HEK293T (cell line): ENCODE measurements at regions not wholly inside any gene's neighbourhood (a gene's known extent, or its start where the extent isn't known, plus 50 kb on each side); places are given as distances from the start of the nearest gene placed in this dataset.

Experiments used
- CTCF ChIA-PET: fragments of 350-600 bp; formaldehyde crosslinking; extraction: SDS; loops from one replicate; lab custom pipeline; 2021; ENCODE audit warnings: antibody characterized with exemption, inconsistent platforms; lab: Yijun Ruan, JAX
- POLR2A ChIA-PET: fragments of 350-600 bp; formaldehyde crosslinking; extraction: SDS; loops from one replicate; lab custom pipeline; 2020; ENCODE audit warnings: antibody characterized with exemption, inconsistent platforms; lab: Yijun Ruan, JAX
- DNase-seq: peaks from one replicate; pipeline ENCODE4 v3.0.0; 2012; ENCODE audit warnings: mixed read lengths; ENCODE audit errors: extremely low spot score
- ARNT ChIP-seq: fragments of 450-650 bp; IDR thresholded peaks from 2 replicates; pipeline ENCODE4 v1.6.1; 2017; ENCODE audit warnings: mild to moderate bottlenecking
- BHLHE40 ChIP-seq: fragments of 450-650 bp; IDR thresholded peaks from 2 replicates; pipeline ENCODE4 v1.6.1; 2016; ENCODE audit warnings: mild to moderate bottlenecking, moderate library complexity, borderline replicate concordance
- CTBP1 ChIP-seq: fragments of 450-650 bp; IDR thresholded peaks from 2 replicates; pipeline ENCODE4 v1.6.1; 2016; ENCODE audit warnings: borderline replicate concordance
- ELF4 ChIP-seq: fragments of 450-650 bp; IDR thresholded peaks from 2 replicates; pipeline ENCODE4 v1.6.1; 2017; ENCODE audit warnings: antibody characterized with exemption
- FOXA1 ChIP-seq: fragments of 450-650 bp; IDR thresholded peaks from 2 replicates; pipeline ENCODE4 v1.6.1; 2016; ENCODE audit warnings: mild to moderate bottlenecking
- FOXK2 ChIP-seq: fragments of 450-650 bp; IDR thresholded peaks from 2 replicates; pipeline ENCODE4 v1.6.1; 2016; ENCODE audit warnings: mild to moderate bottlenecking
- FOXM1 ChIP-seq: fragments of 450-650 bp; IDR thresholded peaks from 2 replicates; pipeline ENCODE4 v1.6.1; 2017; ENCODE audit warnings: mild to moderate bottlenecking, borderline replicate concordance
- HDGF ChIP-seq: fragments of 450-650 bp; IDR thresholded peaks from 2 replicates; pipeline ENCODE4 v1.6.1; 2017; ENCODE audit warnings: antibody characterized with exemption, borderline replicate concordance
- L3MBTL2 ChIP-seq: fragments of 450-650 bp; conservative IDR thresholded peaks from 2 replicates; pipeline ENCODE4 v1.6.1; 2016; ENCODE audit warnings: mild to moderate bottlenecking
- LEF1 ChIP-seq: fragments of 450-650 bp; IDR thresholded peaks from 2 replicates; pipeline ENCODE4 v1.6.1; 2017; ENCODE audit warnings: mild to moderate bottlenecking, borderline replicate concordance
- NFRKB ChIP-seq: fragments of 450-650 bp; IDR thresholded peaks from 2 replicates; pipeline ENCODE4 v1.6.1; 2016; ENCODE audit warnings: mild to moderate bottlenecking, moderate library complexity
- PKNOX1 ChIP-seq: fragments of 450-650 bp; IDR thresholded peaks from 2 replicates; pipeline ENCODE4 v1.6.1; 2016
- SP1 ChIP-seq: fragments of 450-650 bp; IDR thresholded peaks from 2 replicates; pipeline ENCODE4 v1.6.1; 2017
- SUZ12 ChIP-seq: fragments of 450-650 bp; IDR thresholded peaks from 2 replicates; pipeline ENCODE4 v1.6.1; 2016; ENCODE audit warnings: mild to moderate bottlenecking
- TARDBP ChIP-seq: fragments of 450-650 bp; IDR thresholded peaks from 2 replicates; pipeline ENCODE4 v1.6.1; 2016
- ZNF384 ChIP-seq: fragments of 450-650 bp; IDR thresholded peaks from 2 replicates; pipeline ENCODE4 v1.6.1; 2016

- ChIA-PET POLR2A (no interaction called here), CTCF (no interaction called here)
- DNase-seq: no peak
These were observed 778.9 kb downstream of the CCDC85A start for GRCh38 chr2:56962673-56963072.

DNA sequence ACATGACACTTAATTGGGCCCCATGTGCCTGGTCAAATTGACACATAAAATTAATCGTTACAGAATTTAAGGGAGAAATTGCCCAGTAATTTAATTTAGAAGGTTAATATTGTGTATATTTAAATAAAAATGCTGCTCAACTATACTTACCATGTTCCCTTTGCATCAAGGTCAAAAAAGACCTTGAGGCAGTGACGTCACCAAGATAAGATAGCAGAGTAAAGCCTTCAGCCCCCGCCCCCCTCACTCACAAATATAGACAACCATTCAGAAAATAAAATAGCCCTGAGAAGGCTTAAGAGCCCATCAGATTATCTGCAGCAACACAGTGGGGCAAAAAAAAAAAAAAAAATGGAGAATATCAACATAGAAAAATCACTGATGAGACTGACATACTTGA lies 785.7 kb downstream of the CCDC85A start:
- no peak for TF ChIP-seq ZNF384
- TF ChIP-seq NFRKB: no peak
- TF ChIP-seq L3MBTL2: no peak
- no peak for TF ChIP-seq ELF4
- no peak for TF ChIP-seq FOXK2
- no peak for TF ChIP-seq BHLHE40
- no peak for TF ChIP-seq TARDBP
- no peak for TF ChIP-seq SUZ12
- TF ChIP-seq ARNT: no peak
- TF ChIP-seq SP1: no peak
- TF ChIP-seq LEF1: no peak
- no peak for TF ChIP-seq CTBP1
- no peak for TF ChIP-seq FOXA1
- TF ChIP-seq HDGF: no peak
- TF ChIP-seq PKNOX1: no peak
- no peak for TF ChIP-seq FOXM1
- POLR2A ChIA-PET: no interaction called here
- CTCF ChIA-PET: no interaction called here
- DNase-seq: no peak

More at GRCh38 chr2:56962673-56963072, 778.9 kb downstream of the CCDC85A start:
- TF ChIP-seq NFRKB: no peak
- no peak for TF ChIP-seq PKNOX1
- no peak for TF ChIP-seq FOXA1
- TF ChIP-seq FOXK2: no peak
- no peak for TF ChIP-seq SUZ12
- no peak for TF ChIP-seq L3MBTL2
- no peak for TF ChIP-seq ARNT
- no peak for TF ChIP-seq ZNF384

DNA sequence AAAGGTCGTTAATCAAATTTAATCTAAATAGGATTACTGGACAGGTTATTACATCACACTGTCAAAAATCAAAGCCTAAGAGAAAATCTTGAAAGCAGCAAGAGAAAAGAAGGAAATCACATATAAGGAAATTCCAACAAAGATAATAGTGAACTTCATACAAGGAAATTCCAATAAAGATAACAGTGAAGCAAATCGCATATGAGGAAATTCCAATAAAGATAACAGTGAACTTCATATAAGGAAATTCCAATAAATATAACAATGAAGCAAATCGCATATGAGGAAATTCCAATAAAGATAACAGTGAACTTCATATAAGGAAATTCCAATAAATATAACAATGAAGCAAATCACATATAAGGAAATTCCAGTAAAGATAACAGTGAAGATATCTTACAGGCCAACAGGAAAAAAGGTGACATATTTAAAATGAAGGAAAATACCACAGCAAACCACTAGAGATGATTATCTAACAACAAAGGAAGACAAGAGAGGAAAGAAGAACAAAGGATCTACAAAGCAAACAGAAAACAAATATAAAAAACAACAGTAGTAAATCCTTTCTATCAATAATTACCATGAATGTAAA lies 787.7 kb downstream of the CCDC85A start:
- no peak for DNase-seq
- CTCF ChIA-PET: no interaction called here

DNA sequence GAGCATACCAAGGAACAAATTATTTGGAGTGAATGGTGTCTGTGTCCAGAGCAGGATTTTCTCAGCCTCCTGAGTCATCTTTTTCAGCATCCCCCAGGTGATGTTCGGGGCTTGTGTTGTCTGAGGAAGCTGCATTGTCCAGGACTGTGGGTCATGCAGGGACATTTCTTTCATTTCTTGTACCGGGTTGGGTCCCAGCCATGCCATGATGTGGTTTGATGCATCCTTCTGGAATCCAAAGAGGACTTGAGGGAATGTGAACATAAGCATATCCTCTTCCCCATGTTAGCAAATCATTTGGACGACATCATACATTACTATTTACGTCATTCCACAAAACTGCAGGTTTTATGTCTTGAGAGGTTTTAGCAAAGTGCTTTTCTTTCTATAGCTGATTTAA lies 797.8 kb downstream of the CCDC85A start:
- no peak for TF ChIP-seq PKNOX1
- TF ChIP-seq ZNF384: no peak
- no peak for TF ChIP-seq NFRKB
- CTCF ChIA-PET: no interaction called here
- POLR2A ChIA-PET: no interaction called here
- DNase-seq: no peak

More for the DNA sequence above, 787.7 kb downstream of the CCDC85A start:
- POLR2A ChIA-PET: no interaction called here
- TF ChIP-seq TARDBP (no peak), SUZ12 (no peak), FOXM1 (no peak), NFRKB (no peak), L3MBTL2 (no peak), FOXA1 (no peak), SP1 (no peak), ZNF384 (no peak), HDGF (no peak), ELF4 (no peak), PKNOX1 (no peak), ARNT (no peak), BHLHE40 (no peak), CTBP1 (no peak), FOXK2 (no peak), LEF1 (no peak)

DNA sequence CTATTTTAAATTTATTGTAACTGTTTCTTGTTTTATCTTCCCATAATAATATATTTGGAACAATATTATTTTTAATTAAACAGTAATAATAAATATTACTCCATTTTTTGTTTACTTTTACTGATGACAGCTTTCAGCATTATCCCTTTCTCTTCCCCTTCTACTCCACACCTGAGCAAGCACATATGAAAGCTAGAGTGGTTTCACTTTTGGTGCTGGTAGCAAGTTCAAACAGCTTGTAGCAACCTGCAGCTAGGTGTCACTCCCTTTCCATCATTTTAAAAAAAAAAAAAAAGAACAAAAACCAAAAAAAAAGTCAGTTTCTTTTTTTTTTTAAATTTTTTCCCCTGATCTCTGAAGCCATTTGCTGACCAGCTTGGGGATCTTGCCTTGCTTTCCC lies 801.8 kb downstream of the CCDC85A start:
- no peak for DNase-seq
- POLR2A ChIA-PET: no interaction called here
- TF ChIP-seq SP1 (no peak), HDGF (no peak), CTBP1 (no peak), SUZ12 (no peak), BHLHE40 (no peak), ZNF384 (no peak), FOXM1 (no peak), FOXA1 (no peak), TARDBP (no peak)
- CTCF ChIA-PET: no interaction called here

GRCh38 chr2:57022496-57022895 lies 838.7 kb downstream of the CCDC85A start:
- ChIA-PET POLR2A (no interaction called here), CTCF (no interaction called here)
- DNase-seq: no peak
- TF ChIP-seq L3MBTL2: no peak
- no peak for TF ChIP-seq PKNOX1
- TF ChIP-seq TARDBP: no peak
- no peak for TF ChIP-seq ZNF384
- TF ChIP-seq CTBP1: no peak
- TF ChIP-seq NFRKB: no peak
- TF ChIP-seq SP1: no peak
- no peak for TF ChIP-seq HDGF
- TF ChIP-seq ELF4: no peak
- TF ChIP-seq FOXK2: no peak
- TF ChIP-seq FOXA1: no peak
- no peak for TF ChIP-seq BHLHE40
- no peak for TF ChIP-seq ARNT
- TF ChIP-seq LEF1: no peak
- no peak for TF ChIP-seq SUZ12
